HG02943 (cell line): ENCODE measurements at regions not wholly inside any gene's neighbourhood (a gene's known extent, or its start where the extent isn't known, plus 50 kb on each side); places are given as distances from the start of the nearest gene placed in this dataset.

Experiments used
- ATAC-seq: cut with Tn5 transposase; IDR thresholded peaks from one replicate; pipeline ENCODE4 v1.9.1; 2021; ENCODE audit warnings: mild to moderate bottlenecking, low read depth, moderate library complexity; ENCODE audit not compliant: unreplicated experiment

DNA sequence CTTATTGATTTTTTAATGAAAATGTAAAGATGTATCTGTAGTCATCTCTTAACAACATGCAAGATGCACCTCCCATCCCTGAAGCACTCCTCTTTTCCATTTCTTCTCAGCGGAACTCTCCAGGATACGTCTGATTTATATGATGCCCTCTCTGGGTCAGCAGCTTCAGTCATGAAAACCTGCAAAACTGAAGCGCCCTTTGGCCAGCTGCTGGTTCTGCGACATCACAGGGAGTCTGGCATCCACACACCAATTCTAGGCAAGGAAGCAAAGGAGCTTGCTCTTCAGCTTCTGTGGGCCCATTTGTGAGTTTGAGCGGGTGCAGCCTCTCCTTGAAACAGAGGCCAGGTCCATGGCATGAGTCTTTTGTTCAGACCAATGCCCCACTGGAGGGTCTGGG is 1253.3 kb downstream of the TBC1D22A start:
- ATAC-seq, result no peak

DNA sequence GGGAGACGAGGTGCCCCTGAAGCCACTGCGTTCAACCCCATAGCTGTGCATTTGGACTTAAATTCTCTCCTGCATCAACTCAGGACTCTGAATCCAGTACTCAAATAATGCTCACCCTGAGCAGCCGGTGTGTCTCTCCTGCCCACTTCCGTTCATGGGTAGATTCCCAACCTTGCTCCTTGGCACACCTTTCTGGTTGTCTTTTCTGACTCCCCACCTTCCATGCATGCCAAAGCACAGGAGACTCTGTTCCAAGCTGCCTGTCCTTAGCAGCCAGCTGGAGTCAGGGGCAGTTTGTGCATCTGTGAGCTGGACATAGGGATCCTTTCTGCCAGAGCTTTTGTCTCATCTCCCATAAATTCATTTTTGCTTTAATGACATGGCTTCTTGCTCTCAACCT is 1242.5 kb downstream of the TBC1D22A start:
- ATAC-seq, result no peak

DNA sequence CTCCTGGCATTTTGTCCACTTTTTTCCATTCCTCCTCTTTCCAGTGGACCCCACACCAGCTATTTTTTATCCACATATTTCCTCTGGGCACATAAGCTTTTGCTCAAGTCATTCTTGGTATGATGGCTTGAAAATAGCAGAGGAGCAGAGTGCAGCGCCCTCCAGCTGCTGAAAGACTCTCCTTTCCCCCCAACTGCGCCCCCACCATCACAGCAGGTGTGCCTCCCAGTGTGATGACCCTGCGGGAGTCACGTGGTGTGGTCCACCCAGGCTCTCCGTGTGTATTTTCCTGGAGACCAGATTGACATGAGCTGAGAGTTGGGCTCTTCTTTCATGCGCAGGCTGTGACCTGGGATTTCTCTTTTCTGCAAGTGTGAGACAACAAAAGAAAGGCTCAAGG is 1241.6 kb downstream of the TBC1D22A start:
- no peak for ATAC-seq

DNA sequence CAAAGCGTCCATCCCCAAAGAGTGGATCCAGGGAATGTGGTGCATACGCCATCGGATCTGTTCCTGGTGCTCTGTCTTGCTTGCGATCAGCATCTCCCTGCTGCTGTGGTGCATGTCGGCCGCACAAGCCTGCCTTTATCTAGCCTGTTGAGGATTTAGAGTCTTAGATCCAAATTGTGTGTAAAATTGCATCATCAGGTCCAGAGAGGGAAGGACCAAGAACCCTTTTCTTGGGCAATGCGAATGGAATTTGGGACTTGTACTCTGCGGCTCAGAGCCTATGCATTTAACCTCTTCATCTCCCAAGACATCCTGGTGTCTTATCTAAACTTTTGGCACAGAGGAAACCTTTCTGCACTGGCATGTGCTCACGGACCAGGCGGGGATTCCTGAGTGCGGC is 1238.7 kb downstream of the TBC1D22A start:
- no peak for ATAC-seq

DNA sequence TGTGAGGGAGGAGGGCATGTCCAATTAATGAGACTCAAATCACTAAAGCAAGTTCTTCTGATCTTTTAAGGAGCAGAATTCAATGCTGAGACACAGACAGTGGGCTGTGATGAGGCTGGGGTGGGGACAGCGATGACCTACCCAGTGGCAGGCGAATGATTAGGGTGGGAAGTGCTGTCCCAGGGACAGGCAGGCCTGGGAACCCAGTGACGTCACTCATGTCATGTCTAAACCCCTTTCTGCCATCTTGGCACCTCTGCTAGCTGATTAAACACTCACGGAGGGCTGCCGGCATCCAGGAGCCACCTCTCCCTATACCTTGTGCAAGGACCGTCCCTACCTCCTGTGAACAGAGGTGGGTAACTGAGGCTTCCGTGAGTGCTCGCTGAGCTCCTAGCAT is 1235.2 kb downstream of the TBC1D22A start:
- no peak for ATAC-seq

DNA sequence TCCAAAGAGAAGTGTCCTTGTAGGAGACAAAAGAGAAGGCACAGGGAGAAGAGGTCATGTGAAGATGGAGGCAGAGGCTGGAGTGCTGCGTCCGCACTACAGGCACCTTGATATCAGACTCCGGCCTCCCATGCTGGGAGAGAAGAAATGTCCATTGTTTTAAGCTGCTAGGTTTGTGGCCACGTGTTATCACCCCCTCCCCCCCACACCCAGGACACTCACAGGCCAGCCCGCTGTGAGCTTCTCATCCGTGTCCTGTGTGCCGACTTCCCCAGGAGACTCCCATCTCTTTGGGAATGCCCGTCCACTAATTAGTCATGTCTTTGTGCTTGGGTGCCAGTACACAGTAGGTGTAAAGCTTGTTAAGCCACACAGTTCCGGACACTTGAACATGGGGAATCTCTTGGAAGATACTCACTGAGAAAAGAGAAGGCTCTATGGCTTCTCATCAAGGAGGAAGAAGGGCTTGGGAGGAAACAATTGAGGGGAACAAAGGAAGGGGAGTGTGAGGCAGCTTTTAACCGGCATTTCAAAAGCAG is 1234.7 kb downstream of the TBC1D22A start:
- ATAC-seq, result no peak

DNA sequence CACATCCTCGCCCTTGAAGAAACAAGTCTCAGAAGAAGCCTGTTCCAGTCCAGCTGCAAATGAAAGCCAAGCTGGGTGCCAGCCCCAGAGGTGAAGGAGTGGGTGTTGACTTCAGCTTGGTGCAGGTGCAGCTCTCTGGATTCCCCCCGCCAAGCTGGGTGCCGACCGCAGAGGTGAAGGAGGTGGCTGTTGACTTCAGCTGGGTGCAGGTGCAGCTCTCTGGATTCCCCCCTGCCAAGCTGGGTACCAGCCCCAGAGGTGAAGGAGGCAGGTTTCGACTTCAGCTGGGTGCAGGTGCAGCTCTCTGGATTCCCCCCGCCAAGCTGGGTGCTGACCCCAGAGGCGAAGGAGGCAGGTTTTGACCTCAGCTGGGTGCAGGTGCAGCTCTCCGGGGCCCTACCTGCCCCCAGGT is 1234.0 kb downstream of the TBC1D22A start:
- ATAC-seq, result peak; percentile 72

DNA sequence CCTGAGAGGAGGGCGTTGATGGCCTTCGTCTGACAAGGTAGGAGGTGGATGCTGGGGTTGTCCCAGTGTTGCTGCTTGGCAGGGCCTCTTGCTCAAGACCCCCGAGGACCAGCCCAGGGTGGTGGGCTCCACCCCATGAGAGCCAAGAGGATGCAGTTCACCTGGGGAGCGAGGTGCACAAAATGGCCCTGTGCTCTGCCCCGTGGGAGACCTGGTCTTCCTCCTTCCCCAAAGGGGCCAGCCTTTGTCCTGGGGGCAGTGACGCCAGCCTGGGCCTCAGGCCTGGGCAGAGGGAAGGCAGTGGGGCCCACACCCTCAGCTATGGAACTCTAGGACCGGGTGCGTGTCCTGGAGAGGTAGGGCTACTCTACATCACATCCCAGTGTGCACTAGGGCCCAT is 1233.3 kb downstream of the TBC1D22A start:
- no peak for ATAC-seq

DNA sequence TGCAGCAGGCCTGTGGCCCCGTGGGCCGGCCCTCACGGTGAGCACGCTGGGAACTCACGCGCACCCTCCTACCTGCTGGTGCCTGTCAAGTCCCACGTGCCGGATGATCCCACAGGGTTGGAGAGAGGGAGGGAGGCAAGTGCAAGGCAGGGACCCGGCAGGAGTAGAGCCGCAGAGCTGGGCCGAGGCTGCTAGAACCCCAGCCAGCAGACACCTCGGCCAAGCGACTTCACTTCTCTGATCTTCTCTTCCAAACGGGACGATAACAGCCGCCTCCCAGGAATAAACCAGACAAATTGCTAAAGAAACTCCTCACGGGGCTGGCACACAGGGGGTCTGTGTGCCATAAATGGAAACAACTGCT is 1232.8 kb downstream of the TBC1D22A start:
- ATAC-seq, result no peak

DNA sequence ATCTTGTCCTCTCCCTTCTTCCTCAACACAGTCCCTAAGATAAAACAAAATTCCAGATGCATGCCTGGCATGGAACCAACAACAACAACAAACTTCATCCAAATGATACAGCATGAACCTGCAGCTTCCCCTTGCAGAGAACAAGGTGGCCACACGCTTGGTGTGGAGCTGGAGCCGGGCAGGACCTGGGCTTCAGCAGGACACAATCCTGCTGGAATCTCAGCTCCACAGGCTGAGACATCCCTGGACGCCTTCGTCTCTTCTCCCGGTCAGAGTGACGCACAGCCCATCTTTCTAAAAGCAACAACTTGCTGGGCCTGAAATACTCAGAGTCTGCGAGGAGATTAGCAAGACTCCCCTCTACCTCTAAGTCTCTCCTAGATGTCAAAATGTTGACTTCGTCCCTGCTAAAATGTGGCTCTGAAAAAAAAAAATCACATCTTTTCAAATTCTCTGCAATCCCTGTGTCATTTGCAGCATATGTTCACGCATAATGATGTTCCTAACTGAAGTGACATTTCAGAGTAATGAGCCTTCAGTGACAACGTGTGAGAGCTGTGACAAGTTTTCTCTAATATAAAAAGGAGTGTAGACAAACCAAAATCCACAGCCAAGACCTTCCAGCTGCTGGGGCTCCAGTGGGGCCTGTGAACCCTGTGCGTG is 1232.3 kb downstream of the TBC1D22A start:
- no peak for ATAC-seq

DNA sequence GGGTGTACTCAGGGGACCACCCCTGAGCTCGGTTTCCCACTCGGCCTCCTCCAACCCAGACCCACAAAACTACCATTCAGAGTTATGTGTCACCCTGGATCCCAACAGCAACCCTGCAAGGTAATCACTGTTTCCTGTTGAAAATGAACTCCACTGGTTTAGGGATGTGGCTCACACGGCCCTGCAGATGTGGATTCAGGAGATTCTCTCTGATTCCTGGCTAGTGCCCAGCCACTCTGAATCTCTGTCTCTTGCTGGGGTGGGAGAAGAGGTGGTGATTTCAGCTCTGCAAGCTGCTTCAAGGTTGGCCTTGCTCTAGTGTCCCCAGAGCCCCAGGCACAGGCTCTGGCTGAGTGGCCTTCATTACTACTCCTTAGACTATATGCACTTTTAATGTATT is 1231.6 kb downstream of the TBC1D22A start:
- no peak for ATAC-seq

DNA sequence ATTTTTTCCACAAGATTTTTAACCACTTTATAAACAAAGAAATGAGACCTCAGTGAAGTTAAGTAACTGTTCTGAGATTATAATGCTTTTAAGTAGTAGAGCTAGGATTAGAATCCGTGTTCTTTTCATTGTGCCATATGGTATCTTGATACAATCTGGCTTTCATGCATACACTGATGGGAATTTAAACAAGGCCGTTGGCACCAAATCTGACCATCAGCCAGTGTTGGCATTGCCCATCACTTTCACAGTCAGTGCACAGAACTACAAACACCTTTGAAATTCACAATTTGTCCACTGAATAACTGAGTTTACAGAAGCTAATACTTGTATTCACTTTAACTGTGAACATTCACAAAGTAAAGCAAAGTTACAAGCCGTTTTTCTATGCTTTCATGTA is 1228.0 kb downstream of the TBC1D22A start:
- ATAC-seq, result no peak

DNA sequence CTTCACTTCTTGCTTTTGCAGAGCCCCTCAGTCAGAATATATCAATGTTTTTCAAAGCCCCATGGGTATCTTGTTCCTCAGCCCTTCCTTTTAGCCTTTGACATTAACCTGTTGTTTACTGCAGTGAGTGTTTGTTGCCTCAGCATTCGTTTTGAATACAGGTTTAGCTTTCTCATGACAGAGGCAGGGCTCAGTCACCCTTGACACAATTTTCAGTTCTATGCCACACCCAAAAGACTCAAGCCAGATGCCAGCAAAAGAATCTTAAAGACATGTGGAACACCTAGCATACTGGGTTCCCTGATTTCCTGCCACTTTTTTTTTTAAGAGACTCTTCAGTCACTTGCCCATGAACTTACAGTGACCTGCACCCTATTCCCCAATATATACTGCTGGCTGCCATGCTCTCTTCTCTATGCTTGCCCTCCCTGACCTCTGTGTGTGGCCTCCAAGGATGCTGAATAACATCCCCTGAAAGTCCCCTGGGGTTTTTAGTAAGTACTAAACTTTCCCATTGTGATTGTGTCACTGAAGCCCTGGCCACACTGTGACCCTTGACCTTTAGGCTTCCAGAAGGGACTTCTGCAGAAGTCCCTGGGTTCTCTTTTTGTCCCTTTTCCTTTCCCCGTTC is 1225.5 kb downstream of the TBC1D22A start:
- ATAC-seq, result no peak

DNA sequence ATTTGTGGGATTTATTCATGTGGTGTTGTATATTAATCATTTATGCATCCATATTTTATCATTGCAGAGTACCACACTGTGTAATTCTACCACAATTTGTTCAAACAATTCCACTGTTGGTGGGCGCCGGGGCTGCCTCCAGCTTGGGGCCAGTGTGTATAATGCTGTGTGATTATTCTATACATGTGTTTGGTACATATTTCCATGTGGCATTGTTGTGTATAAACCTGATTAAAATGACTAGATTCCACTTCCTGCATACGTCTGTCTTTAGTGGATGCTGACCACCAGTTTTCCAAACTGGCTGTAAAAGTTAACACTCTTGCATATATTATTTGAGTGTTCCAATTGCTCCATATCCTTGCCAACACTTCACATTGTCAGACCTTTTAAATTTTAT is 1213.8 kb downstream of the TBC1D22A start:
- ATAC-seq, result no peak

DNA sequence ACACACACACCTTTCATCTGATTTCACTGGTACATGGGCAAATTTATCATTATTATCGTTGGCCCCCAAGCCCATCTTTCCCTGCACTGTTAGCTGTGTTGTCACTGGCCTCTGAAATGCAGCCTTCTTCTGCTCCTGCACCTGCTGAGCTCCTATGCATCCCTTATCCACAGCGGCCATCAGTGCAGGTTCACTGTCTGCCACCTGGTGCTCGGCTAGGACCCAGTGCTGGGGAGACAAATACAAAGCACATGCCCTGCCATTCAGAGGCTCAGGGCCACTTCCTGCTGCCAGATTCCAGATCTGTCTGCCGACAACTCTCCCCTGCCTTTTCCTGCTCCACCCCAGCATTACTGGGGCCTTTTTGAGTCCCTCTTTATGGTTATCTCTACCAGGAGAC is 1205.4 kb downstream of the TBC1D22A start:
- ATAC-seq, result no peak

DNA sequence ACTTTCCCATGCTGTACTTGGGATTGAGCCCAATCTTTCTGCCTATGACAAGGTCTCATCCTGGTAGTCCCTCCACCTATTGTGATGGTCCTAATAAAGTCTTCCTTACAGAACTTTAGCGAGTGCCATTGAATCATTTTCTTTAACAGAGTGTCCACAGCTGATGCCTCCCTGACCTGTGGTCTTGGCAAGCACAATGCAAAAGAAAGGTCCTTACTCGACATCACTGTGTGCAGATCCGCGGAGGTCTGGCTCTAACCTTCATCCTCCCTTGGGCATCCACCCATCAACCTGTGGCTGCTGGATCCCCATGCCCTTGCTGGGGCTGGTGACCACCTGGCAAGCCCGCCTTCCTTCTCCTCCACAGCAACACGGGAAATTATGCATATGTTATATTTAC is 1203.9 kb downstream of the TBC1D22A start:
- no peak for ATAC-seq

DNA sequence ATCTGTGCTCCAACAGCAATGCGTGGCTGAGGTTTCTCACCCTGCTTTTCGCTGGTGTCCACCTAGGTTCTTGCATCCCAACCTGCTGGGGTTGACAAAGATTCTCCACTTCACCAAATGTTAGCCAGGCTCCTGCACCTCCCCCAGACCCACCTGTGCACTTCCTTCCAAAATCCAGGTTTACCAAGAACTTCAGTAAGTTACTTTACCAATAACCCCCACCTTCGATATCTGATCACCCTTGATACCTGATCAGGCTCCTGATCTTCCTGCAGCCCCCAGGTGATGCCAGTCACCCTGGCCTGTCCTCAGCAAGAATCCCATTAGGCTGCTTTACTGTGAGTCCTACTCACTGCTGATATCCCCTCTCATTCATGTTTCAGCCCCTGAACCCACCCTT is 1203.4 kb downstream of the TBC1D22A start:
- ATAC-seq, result no peak

DNA sequence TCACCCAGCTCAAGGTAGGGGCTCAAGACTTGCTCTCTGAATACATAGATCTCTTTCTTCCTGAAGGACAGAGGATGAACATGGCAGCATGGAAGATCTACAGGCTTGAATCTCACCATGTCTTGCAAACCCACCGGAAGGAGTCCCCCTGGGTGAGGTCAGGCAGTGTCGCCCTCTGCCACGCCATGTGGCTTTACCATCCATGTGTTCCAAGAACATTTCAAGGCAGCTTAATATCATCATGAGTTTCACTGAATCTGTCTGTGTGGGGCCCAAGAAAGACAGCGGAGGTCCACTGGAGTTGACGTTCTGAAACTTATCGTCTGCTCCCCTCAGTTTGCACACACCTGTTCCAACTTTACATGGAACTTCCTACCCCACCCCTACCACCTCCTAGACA is 1202.6 kb downstream of the TBC1D22A start:
- no peak for ATAC-seq

DNA sequence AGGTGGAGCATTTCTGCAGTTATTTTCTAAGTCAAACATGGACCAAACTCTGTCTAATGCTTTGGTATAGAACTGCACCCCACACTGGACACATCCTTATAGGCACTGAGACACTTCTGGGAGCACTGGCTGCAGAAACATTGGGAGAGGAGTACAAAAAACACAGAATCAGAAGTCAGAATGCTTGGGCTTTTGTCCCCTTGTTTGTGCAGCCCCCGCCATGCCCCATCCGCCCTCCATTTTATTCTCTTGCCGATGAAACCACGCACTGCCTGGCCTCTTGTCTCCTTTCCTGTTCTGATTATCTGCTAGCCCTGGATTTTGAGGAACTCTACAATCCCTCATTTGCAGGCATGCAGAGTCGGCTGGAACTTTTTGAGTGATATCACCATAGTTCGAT is 1201.2 kb downstream of the TBC1D22A start:
- no peak for ATAC-seq

DNA sequence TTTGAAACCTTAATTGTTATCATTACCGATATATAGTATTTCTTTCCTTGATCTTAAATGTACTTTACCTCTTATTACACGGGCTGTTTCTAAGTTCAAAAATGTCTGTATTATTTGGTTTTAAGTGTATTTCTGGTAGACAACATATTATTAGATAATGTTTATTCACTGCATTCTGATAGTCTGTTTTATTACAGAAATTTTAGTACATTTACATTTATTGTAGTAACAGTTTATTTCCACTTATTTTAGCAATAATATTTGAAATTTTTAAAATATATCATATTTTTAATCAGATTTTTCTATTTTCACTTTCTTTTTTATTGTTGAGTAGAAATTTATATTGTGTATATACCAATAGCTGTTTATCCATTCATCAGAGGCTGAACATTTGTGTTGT is 1195.2 kb downstream of the TBC1D22A start:
- no peak for ATAC-seq

DNA sequence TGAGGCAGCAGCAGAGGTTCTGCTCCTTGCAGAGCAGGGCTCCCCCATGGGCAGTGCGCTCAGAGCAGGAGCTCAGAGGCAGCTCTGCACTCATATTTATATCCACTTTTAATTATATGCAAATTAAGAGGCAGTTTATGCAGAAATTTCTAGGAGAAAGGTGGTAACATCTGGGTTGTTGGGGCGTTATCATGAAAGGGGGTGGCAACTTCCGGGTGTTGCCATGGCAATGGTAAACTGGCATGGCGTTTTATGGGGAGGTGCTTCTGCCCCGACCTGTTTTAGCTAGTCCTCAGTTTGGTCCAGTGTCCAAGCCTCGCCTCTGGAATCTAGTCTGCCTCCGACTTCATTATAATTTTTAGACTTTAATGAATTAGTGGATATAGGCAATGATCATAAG is 1191.7 kb downstream of the TBC1D22A start:
- ATAC-seq, result no peak

DNA sequence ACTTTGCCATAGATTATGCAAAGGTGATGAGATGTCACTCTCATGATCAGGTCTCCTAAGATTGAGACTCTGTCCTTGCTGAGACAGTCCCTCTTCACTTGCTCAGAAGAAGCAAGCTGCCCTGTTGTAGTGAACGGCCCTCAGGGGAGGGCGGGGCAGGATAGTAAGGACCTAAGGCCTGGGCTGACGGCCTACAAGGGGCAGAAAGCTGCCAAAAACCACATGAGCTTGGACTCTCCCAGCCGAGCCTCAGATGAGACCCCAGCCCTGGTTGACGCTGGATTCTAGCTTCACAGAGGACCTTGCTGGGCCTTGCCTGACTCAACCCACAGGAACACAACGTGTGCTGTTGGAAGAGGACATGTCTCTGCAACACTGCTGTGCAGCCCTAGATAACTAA is 1182.5 kb downstream of the TBC1D22A start:
- ATAC-seq, result no peak
